ENCODE measurements at regions not wholly inside any gene's neighbourhood (a gene's known extent, or its start where the extent isn't known, plus 50 kb on each side); places are given as distances from the start of the nearest gene placed in this dataset.

DNA sequence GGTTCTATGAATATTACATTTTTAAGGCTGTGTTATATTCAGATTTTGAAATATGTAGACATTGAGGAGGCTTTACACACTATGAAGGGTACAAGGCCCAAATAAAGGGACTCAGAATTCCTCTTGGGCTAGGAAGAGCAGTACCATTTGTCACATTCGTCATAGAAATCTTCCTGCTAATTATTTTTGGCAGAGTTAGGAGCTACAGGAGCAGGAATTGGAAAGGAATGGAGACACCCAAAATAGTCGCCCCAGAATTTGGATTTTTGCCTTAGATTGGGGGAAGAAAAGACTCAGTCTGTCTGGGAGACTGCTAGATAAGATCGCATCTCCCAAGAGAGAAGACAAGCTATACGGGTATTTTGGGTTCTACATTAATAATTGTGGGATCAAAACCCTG lies 176.4 kb upstream of the DACH1 start:
- Histone ChIP-seq H3K4me1 (ENCODE audit: control insufficient read depth in 1 of 2, insufficient read depth in 2 of 2, low read depth in 1 of 2, low read length in 1 of 2) (no peaks in the 10 kb centered on the region), H4K20me1 (ENCODE audit: insufficient read depth) (no peaks in the 10 kb centered on the region), H3K27ac (ENCODE audit: low read depth in 2 of 2, low read length in 1 of 2) (no peak overlapping the region), H3K27me3 (ENCODE audit: insufficient read depth) (no peaks in the 10 kb centered on the region), H3K9me3 (no peaks in the 10 kb centered on the region), H3K4me2 (no peak overlapping the region), H3K79me2 (ENCODE audit: insufficient read depth) (no peaks in the 10 kb centered on the region), H3F3A (replicated peaks; ENCODE audit: insufficient read depth) (no peaks in the 10 kb centered on the region), H3K9me2 (no peaks in the 10 kb centered on the region), H3K9ac (no peak overlapping the region), H2AFZ (ENCODE audit: low read depth) (no peak overlapping the region), H3K36me3 (replicated peaks in 1 of 2; ENCODE audit: control insufficient read depth in 1 of 2, insufficient read depth in 2 of 2, low read length in 1 of 2) (no peaks in the 10 kb centered on the region), H3K4me3 (ENCODE audit: low read depth in 2 of 2, low read length in 1 of 2) (no peak overlapping the region)
- DNase-seq = no peak
- TF ChIP-seq RFX5 (IDR thresholded peaks at IDR 0.05; ENCODE audit: low read length) = no peak
- no peak for TF ChIP-seq POLR2AphosphoS5 (IDR thresholded peaks at IDR 0.05; ENCODE audit: low read depth, low read length)
- TF ChIP-seq GATA2 (CRISPR knock-in tag; IDR thresholded peaks at IDR 0.05) = no peak
- TF ChIP-seq RAD21 (IDR thresholded peaks at IDR 0.05; ENCODE audit: low read length) = no peak
- TF ChIP-seq, protein P1, sequence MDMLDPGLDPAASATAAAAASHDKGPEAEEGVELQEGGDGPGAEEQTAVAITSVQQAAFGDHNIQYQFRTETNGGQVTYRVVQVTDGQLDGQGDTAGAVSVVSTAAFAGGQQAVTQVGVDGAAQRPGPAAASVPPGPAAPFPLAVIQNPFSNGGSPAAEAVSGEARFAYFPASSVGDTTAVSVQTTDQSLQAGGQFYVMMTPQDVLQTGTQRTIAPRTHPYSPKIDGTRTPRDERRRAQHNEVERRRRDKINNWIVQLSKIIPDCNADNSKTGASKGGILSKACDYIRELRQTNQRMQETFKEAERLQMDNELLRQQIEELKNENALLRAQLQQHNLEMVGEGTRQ (IDR thresholded peaks at IDR 0.05; ENCODE audit: borderline replicate concordance, low read depth, low read length) = no peak
- no peak for TF ChIP-seq JUND (IDR thresholded peaks at IDR 0.05)
- TF ChIP-seq, protein P2, sequence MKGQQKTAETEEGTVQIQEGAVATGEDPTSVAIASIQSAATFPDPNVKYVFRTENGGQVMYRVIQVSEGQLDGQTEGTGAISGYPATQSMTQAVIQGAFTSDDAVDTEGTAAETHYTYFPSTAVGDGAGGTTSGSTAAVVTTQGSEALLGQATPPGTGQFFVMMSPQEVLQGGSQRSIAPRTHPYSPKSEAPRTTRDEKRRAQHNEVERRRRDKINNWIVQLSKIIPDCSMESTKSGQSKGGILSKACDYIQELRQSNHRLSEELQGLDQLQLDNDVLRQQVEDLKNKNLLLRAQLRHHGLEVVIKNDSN (IDR thresholded peaks at IDR 0.05; ENCODE audit: borderline replicate concordance, low read depth) = no peak
- 69% methylated on average over 4 of the region's 4 CpGs for WGBS (ENCODE audit: low lambda C conversion rate)
- ChIA-PET POLR2A (no interaction called here), CTCF (no interaction called here)

DNA sequence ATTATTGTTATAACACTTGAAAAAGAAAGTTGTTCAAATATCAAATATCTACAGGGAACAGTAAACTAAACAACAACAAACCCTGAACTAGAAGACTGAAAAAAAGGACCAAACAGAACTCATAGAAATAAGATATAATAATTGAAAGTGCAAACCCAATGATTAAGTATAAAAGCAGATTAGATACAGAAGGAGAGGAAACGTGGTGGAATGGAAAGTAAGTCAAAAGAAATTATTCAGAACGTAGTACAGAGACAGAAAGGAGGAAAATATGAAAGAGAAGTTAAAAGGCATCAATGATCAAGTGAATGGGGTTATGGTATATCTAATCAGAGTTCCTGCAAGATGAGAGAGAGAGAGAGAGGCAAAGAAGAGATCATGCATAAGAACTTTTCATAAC lies 174.2 kb upstream of the DACH1 start:
- Histone ChIP-seq H3K27me3 (ENCODE audit: insufficient read depth) (no peaks in the 10 kb centered on the region), H3K79me2 (ENCODE audit: insufficient read depth) (no peaks in the 10 kb centered on the region), H3K9me3 (no peaks in the 10 kb centered on the region), H3K9ac (no peak overlapping the region), H3K9me2 (no peaks in the 10 kb centered on the region), H3K4me2 (no peak overlapping the region), H4K20me1 (ENCODE audit: insufficient read depth) (no peaks in the 10 kb centered on the region), H3K27ac (ENCODE audit: low read depth in 2 of 2, low read length in 1 of 2) (no peak overlapping the region), H3K4me1 (ENCODE audit: control insufficient read depth in 1 of 2, insufficient read depth in 2 of 2, low read depth in 1 of 2, low read length in 1 of 2) (no peaks in the 10 kb centered on the region), H2AFZ (ENCODE audit: low read depth) (no peak overlapping the region), H3K4me3 (ENCODE audit: low read depth in 2 of 2, low read length in 1 of 2) (no peak overlapping the region), H3K36me3 (replicated peaks in 1 of 2; ENCODE audit: control insufficient read depth in 1 of 2, insufficient read depth in 2 of 2, low read length in 1 of 2) (no peaks in the 10 kb centered on the region), H3F3A (replicated peaks; ENCODE audit: insufficient read depth) (no peaks in the 10 kb centered on the region)
- TF ChIP-seq POLR2AphosphoS5 (IDR thresholded peaks at IDR 0.05; ENCODE audit: low read depth, low read length) (no peak), FOXJ3 (CRISPR knock-in tag; IDR thresholded peaks at IDR 0.05) (no peak), MXI1 (IDR thresholded peaks at IDR 0.05; ENCODE audit: low read depth, low read length) (no peak), GATA2 (CRISPR knock-in tag; IDR thresholded peaks at IDR 0.05) (no peak), NFIC (IDR thresholded peaks at IDR 0.05; ENCODE audit: borderline replicate concordance) (no peak), NRF1 (IDR thresholded peaks at IDR 0.05; ENCODE audit: low read depth, low read length) (no peak), YY1 (IDR thresholded peaks at IDR 0.05; ENCODE audit: low read depth) (no peak), SMC3 (IDR thresholded peaks at IDR 0.05; ENCODE audit: low read depth, low read length) (no peak), RCOR1 (IDR thresholded peaks at IDR 0.05; ENCODE audit: low read length) (no peak), SIN3A (IDR thresholded peaks at IDR 0.05; ENCODE audit: borderline replicate concordance, low read depth, low read length) (no peak), TAF1 (IDR thresholded peaks at IDR 0.05; ENCODE audit: borderline replicate concordance, low read depth, low read length) (no peak), JUND (IDR thresholded peaks at IDR 0.05) (no peak)
- TF ChIP-seq, protein P3, sequence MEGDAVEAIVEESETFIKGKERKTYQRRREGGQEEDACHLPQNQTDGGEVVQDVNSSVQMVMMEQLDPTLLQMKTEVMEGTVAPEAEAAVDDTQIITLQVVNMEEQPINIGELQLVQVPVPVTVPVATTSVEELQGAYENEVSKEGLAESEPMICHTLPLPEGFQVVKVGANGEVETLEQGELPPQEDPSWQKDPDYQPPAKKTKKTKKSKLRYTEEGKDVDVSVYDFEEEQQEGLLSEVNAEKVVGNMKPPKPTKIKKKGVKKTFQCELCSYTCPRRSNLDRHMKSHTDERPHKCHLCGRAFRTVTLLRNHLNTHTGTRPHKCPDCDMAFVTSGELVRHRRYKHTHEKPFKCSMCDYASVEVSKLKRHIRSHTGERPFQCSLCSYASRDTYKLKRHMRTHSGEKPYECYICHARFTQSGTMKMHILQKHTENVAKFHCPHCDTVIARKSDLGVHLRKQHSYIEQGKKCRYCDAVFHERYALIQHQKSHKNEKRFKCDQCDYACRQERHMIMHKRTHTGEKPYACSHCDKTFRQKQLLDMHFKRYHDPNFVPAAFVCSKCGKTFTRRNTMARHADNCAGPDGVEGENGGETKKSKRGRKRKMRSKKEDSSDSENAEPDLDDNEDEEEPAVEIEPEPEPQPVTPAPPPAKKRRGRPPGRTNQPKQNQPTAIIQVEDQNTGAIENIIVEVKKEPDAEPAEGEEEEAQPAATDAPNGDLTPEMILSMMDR (IDR thresholded peaks at IDR 0.05) = no peak
- ChIA-PET CTCF (no interaction called here), POLR2A (no interaction called here)
- 16% methylated on average over 2 of the region's 2 CpGs for WGBS (ENCODE audit: low lambda C conversion rate)
- no peak for DNase-seq

All from SK-N-SH (cell line).